HEK293T (cell line): ENCODE measurements at regions not wholly inside any gene's neighbourhood (a gene's known extent, or its start where the extent isn't known, plus 50 kb on each side); places are given as distances from the start of the nearest gene placed in this dataset.
"Not testable (repeated sequence)": the region's sequence is repeated elsewhere in the genome, so short reads cannot be mapped to it uniquely, and the experiment has no call there.

ENCODE experiments used
- CTCF ChIA-PET: fragments of 350-600 bp; formaldehyde crosslinking; extraction: SDS; loops from one replicate; lab custom pipeline; 2021; ENCODE audit warnings: antibody characterized with exemption, inconsistent platforms; lab: Yijun Ruan, JAX
- POLR2A ChIA-PET: fragments of 350-600 bp; formaldehyde crosslinking; extraction: SDS; loops from one replicate; lab custom pipeline; 2020; ENCODE audit warnings: antibody characterized with exemption, inconsistent platforms; lab: Yijun Ruan, JAX
- DNase-seq: peaks from one replicate; pipeline ENCODE4 v3.0.0; 2012; ENCODE audit warnings: mixed read lengths; ENCODE audit errors: extremely low spot score
- ARNT ChIP-seq: fragments of 450-650 bp; IDR thresholded peaks from 2 replicates; pipeline ENCODE4 v1.6.1; 2017; ENCODE audit warnings: mild to moderate bottlenecking
- BHLHE40 ChIP-seq: fragments of 450-650 bp; IDR thresholded peaks from 2 replicates; pipeline ENCODE4 v1.6.1; 2016; ENCODE audit warnings: mild to moderate bottlenecking, moderate library complexity, borderline replicate concordance
- CTBP1 ChIP-seq: fragments of 450-650 bp; IDR thresholded peaks from 2 replicates; pipeline ENCODE4 v1.6.1; 2016; ENCODE audit warnings: borderline replicate concordance
- ELF4 ChIP-seq: fragments of 450-650 bp; IDR thresholded peaks from 2 replicates; pipeline ENCODE4 v1.6.1; 2017; ENCODE audit warnings: antibody characterized with exemption
- FOXA1 ChIP-seq: fragments of 450-650 bp; IDR thresholded peaks from 2 replicates; pipeline ENCODE4 v1.6.1; 2016; ENCODE audit warnings: mild to moderate bottlenecking
- FOXK2 ChIP-seq: fragments of 450-650 bp; IDR thresholded peaks from 2 replicates; pipeline ENCODE4 v1.6.1; 2016; ENCODE audit warnings: mild to moderate bottlenecking
- FOXM1 ChIP-seq: fragments of 450-650 bp; IDR thresholded peaks from 2 replicates; pipeline ENCODE4 v1.6.1; 2017; ENCODE audit warnings: mild to moderate bottlenecking, borderline replicate concordance
- HDGF ChIP-seq: fragments of 450-650 bp; IDR thresholded peaks from 2 replicates; pipeline ENCODE4 v1.6.1; 2017; ENCODE audit warnings: antibody characterized with exemption, borderline replicate concordance
- L3MBTL2 ChIP-seq: fragments of 450-650 bp; conservative IDR thresholded peaks from 2 replicates; pipeline ENCODE4 v1.6.1; 2016; ENCODE audit warnings: mild to moderate bottlenecking
- LEF1 ChIP-seq: fragments of 450-650 bp; IDR thresholded peaks from 2 replicates; pipeline ENCODE4 v1.6.1; 2017; ENCODE audit warnings: mild to moderate bottlenecking, borderline replicate concordance
- NFRKB ChIP-seq: fragments of 450-650 bp; IDR thresholded peaks from 2 replicates; pipeline ENCODE4 v1.6.1; 2016; ENCODE audit warnings: mild to moderate bottlenecking, moderate library complexity
- SP1 ChIP-seq: fragments of 450-650 bp; IDR thresholded peaks from 2 replicates; pipeline ENCODE4 v1.6.1; 2017
- SUZ12 ChIP-seq: fragments of 450-650 bp; IDR thresholded peaks from 2 replicates; pipeline ENCODE4 v1.6.1; 2016; ENCODE audit warnings: mild to moderate bottlenecking
- TARDBP ChIP-seq: fragments of 450-650 bp; IDR thresholded peaks from 2 replicates; pipeline ENCODE4 v1.6.1; 2016
- ZNF384 ChIP-seq: fragments of 450-650 bp; IDR thresholded peaks from 2 replicates; pipeline ENCODE4 v1.6.1; 2016
- TF ChIP-seq, protein P1 (sequence below): fragments of 450-650 bp; IDR thresholded peaks from 2 replicates; pipeline ENCODE4 v1.6.1; 2016

DNA sequence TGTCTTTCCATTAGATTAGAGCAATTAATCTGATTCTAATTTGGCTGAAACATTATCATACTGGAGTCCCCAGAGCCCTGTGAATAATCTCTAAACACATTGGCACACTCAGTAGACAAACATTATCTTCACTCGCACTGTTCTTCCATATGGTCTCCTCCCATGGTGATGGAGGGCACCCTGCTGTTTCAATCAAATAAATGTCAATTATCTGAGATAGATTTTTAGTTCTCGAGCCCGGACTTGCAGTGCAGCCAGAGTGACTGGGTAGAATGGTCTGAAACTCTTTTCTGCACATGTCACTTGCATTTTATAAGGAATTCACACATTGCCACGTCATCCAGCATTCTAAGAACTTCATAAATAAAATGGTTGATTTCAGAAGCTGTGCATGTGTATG lies 90.6 kb upstream of the MAP3K7 start:
- DNase-seq: peak; percentile 53
- ChIA-PET CTCF (no interaction called here), POLR2A (no interaction called here)
- TF ChIP-seq HDGF (no peak), L3MBTL2 (no peak; the same call in 1 of the 2 replicates), BHLHE40 (no peak), CTBP1 (peak; percentile 97), FOXA1 (no peak), ZNF384 (no peak), ARNT (peak; percentile 50; the same call in 1 of the 2 replicates), SUZ12 (no peak), LEF1 (no peak), SP1 (no peak)
- TF ChIP-seq, protein P1, sequence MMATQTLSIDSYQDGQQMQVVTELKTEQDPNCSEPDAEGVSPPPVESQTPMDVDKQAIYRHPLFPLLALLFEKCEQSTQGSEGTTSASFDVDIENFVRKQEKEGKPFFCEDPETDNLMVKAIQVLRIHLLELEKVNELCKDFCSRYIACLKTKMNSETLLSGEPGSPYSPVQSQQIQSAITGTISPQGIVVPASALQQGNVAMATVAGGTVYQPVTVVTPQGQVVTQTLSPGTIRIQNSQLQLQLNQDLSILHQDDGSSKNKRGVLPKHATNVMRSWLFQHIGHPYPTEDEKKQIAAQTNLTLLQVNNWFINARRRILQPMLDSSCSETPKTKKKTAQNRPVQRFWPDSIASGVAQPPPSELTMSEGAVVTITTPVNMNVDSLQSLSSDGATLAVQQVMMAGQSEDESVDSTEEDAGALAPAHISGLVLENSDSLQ: peak; percentile 88

DNA sequence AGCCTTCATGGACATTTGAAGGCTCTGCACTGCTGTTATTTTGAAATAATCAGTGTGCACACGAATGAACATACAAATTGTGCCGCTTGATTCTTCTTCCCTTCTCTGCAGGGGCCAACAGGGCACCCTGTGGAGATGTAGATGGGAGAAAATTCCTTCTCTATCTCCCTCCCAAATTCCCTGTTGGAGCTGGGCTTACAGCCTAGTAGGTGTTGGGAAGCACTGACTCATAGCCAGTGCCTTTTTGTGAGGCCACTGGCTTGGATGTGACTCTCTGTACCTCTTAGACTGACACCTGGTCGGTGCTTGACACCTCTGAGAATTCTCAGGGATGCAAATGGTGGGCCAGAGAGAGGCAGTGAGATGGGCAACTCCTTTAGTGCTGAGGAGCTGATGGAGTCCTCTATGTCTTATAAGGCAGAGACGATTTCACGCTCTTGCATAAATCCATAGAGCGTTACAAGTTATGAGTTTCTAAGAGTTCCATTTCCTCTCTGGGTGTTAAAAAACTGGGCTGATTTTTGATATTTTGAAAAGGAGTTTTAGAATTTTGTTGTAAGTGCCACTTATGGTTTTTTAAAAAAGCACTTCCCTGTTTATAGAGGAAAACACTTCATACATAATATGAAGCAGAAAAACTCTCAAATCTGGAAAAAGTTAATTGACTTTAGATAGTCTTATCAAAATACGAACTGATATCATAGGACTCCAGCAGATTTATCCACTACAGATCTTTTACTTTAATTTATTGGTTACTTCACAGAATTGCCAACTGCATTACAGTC lies 89.8 kb upstream of the MAP3K7 start:
- no peak for DNase-seq
- TF ChIP-seq LEF1 (no peak), TARDBP (no peak), HDGF (no peak), SUZ12 (no peak), NFRKB (no peak), ZNF384 (no peak), SP1 (no peak)
- CTCF ChIA-PET: no interaction called here
- POLR2A ChIA-PET: no interaction called here

DNA sequence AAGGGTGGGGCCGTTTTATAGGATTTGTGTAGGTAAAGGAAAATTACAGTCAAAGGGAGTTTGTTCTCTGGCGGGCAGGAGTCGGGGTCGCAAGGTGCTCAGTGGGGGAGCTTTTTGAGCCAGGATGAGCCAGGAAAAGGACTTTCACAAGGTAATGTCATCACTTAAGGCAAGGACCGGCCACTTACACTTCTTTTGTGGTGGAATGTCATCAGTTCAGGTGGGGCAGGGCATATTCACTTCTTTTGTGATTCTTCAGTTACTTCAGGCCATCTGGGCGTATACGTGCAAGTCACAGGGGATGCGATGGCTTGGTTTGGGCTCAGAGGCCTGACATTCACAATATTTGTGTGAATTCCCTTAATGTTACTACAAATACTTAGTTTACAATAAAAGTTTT lies 88.2 kb upstream of the MAP3K7 start:
- POLR2A ChIA-PET, DNase-seq, CTCF ChIA-PET: not testable (repeated sequence)

DNA sequence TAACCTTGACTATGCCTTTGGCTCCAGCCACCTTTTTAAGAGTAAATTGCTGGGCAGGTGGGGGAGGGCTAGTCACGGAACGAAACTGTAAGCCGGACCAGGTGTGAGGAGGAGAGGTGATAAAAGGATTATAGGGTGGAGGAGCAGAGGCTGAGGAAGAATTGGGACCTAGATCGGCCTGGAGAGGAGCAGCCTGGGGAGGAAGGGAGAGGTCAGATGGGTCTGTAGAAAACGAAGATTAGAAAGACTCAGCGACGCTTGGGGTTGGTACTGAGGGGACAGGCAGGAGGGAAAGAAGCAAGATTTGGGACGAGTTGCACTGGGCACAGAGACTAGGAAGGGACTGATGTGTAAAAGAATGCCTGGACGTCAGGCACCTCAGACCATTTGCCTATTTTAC lies 87.2 kb upstream of the MAP3K7 start:
- DNase-seq, POLR2A ChIA-PET, CTCF ChIA-PET: not testable (repeated sequence)

DNA sequence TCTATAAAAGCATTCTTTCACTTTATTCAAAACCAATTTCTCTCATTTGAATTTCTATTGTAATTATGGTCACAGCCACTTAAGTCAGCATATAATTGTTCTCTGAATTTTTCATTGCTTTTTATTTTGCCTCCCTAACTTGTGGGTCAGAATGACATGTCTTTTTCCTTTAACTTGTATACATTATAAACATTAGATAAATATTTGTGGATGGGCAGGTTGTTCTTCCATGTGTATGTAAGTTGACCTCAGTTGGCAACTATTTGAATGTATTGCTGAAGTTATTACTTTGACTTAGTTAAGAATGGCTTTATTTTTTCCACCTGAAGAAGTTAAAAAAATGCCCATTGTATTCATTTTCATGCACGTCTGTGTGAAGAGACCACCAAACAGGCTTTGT lies 83.0 kb upstream of the MAP3K7 start:
- no peak for TF ChIP-seq SUZ12
- CTCF ChIA-PET: no interaction called here
- POLR2A ChIA-PET: no interaction called here
- DNase-seq: no peak

DNA sequence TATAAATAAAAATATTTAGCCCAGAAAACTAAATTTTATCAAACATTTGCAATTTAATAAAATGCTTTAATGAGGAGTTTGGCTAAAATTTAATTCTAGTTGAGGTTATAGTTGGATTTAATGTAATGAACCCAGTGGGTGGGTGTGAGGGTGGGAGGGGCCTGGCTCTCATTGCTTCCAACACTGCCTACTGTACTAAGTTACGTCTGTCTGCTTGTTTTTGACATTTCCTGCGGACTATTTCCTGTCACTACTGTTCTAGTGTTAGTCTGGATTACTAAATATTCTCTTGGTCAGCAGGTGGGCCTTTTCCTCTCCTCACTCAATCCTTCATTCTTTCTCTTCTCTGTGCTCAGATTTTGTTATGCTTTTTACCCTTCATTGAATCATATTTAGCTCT lies 82.5 kb upstream of the MAP3K7 start:
- POLR2A ChIA-PET: no interaction called here
- CTCF ChIA-PET: no interaction called here
- no peak for TF ChIP-seq L3MBTL2
- no peak for TF ChIP-seq FOXK2
- TF ChIP-seq ZNF384: no peak
- TF ChIP-seq CTBP1: no peak
- TF ChIP-seq FOXA1: no peak
- TF ChIP-seq ARNT: no peak
- no peak for TF ChIP-seq TARDBP
- TF ChIP-seq, protein P1: no peak
- no peak for TF ChIP-seq SP1
- no peak for TF ChIP-seq SUZ12
- TF ChIP-seq LEF1: no peak
- TF ChIP-seq ELF4: no peak
- no peak for TF ChIP-seq BHLHE40
- TF ChIP-seq HDGF: no peak
- TF ChIP-seq FOXM1: no peak
- DNase-seq: no peak

DNA sequence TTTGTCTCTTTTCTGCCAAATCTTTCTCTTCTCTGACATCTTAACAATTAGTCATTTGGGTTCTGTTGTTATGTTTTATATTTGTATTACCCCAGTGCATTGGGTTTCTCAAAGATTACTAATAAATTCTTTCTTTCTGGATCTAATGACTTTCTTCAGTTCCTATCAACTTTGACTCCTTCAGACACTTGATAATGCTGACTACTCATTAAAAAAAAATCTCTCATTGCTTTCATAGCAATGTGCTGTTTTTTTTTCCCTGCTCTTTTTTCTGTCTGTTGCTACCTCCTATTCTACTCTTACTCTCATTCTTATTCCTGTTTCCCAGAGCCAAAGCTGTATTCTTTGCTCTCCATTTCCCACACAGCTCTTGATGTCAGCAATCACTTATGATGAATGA lies 81.3 kb upstream of the MAP3K7 start:
- ChIA-PET POLR2A (no interaction called here), CTCF (no interaction called here)
- no peak for DNase-seq
- TF ChIP-seq NFRKB: no peak
- no peak for TF ChIP-seq ZNF384
- TF ChIP-seq CTBP1: no peak
- TF ChIP-seq, protein P1: no peak
- no peak for TF ChIP-seq TARDBP
- no peak for TF ChIP-seq L3MBTL2
- no peak for TF ChIP-seq SP1
- no peak for TF ChIP-seq FOXA1
- no peak for TF ChIP-seq LEF1
- no peak for TF ChIP-seq SUZ12
- TF ChIP-seq BHLHE40: no peak
- no peak for TF ChIP-seq ELF4
- no peak for TF ChIP-seq ARNT
- no peak for TF ChIP-seq FOXK2
- TF ChIP-seq FOXM1: no peak
